Fibroblast of skin of right biceps (primary cell): ENCODE measurements at regions not wholly inside any gene's neighbourhood (a gene's known extent, or its start where the extent isn't known, plus 50 kb on each side); places are given as distances from the start of the nearest gene placed in this dataset.
"Not testable (repeated sequence)": the region's sequence is repeated elsewhere in the genome, so short reads cannot be mapped to it uniquely, and the experiment has no call there.

ENCODE experiments used
- DNase-seq: peaks from one replicate; pipeline ENCODE4 v3.0.0-alpha.2; 2013

- DNase-seq, result peak; percentile 17
Observed at GRCh38 chr20:54793291-54793992, 318.0 kb downstream of the DOK5 start.

DNA sequence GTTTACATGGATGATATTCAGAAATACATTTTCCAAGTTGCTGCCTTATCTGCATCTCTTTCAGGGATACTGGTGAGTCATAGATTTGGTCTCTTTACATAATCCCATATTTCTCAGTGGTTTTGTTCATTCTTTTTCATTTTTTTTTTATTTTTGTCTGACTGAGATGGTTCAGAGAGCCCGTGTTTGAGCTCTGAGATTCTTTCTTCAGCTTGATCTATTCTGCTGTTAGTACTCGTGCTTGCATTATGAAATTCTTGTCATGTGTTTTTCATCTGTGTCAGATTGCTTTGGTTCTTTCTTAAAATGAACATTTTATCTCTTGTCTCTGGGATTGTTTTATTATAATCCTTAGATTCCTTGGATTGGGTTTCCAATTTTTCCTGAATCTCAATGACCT lies 317.3 kb downstream of the DOK5 start:
- DNase-seq, result no peak

GRCh38 chr20:54788260-54788659 lies 312.9 kb downstream of the DOK5 start:
- not testable (repeated sequence) for DNase-seq

DNA sequence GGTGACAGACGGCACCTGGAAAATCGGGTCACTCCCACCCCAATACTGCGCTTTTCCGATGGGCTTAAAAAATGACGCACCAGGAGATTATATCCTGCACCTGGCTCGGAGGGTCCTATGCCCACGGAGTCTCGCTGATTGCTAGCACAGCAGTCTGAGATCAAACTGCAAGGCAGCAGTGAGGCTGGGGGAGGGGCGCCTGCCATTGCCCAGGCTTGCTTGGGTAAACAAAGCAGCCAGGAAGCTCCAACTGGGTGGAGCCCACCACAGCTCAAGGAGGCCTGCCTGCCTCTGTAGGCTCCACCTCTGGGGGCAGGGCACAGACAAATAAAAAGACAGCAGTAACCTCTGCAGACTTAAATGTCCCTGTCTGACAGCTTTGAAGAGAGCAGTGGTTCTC lies 307.4 kb downstream of the DOK5 start:
- not testable (repeated sequence) for DNase-seq

- DNase-seq, result no peak
Observed at GRCh38 chr20:54774426-54774825, 299.0 kb downstream of the DOK5 start.

DNA sequence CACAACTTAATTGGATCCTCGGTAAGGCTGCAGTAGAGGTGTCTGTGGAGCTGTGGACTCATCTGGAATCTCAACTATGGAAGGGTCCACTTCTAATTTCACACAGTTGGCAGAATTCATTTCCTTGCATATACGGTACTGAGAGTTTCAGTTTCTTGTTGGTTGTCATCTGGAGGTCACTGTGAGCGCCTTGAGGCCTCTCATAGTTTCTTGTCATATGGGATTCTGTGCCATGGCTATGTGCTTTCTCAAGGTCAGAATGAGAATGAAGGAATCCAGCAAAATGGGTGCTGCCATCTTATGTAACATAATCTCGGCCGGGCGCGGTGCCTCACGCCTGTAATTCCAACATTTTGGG lies 298.2 kb downstream of the DOK5 start:
- no peak for DNase-seq

DNA sequence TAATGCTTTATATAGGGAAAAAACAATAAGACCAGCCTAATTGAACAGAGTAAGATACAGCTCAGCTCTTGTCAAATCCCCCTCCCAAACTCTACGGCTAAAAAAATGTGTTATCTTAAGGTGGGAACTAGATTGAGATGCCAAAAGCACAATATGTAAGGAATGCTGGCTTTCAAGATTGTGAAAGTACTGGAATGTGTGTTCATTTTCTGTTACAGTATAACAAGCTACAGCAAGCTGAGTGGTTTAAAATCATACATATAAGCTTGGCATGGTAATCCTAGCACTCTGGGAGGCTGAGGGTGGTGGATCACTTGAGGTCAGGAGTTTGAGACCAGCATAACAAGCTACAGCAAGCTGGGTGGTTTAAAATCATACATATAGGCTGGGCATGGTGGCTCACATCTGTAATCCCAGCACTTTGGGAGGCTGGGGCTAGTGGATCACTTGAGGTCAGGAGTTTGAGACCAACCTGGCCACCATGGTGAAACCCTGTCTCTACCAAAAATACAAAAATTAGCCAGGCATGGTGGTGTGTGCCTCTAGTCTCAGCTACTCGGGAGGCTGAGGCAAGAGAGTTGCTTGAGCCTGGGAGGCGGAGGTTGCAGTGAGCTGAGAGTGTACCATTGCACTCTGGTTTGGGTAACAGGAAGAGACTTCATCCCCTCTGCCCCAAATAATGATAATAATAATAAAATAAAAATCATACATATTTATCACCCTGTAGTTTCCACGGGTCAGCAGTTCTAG lies 297.7 kb downstream of the DOK5 start:
- DNase-seq, result no peak

GRCh38 chr20:54766483-54766882 lies 291.1 kb downstream of the DOK5 start:
- DNase-seq, result no peak

DNA sequence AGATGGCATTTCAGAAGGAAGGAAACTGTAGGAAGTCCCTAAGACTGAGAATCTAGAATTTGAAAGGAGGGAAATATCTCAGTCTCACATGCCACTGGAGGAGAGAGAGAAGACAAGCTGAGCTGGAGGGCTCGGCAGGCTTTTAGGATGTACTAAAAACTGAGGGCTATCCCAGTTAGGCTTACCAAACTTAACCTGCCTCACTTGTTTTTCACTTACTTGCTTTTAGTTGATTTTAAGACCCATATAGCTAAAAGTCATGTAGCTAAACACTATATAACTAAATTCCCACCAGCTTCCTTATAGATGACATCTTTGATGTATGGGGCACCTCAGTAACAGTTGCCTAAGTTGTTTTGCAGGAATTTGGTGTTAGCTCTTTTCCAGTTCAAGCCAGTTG lies 288.0 kb downstream of the DOK5 start:
- DNase-seq, result no peak

GRCh38 chr20:54759589-54759988 lies 284.2 kb downstream of the DOK5 start:
- no peak for DNase-seq

- DNase-seq, result no peak
Observed at GRCh38 chr20:54746796-54747195, 271.4 kb downstream of the DOK5 start.

DNA sequence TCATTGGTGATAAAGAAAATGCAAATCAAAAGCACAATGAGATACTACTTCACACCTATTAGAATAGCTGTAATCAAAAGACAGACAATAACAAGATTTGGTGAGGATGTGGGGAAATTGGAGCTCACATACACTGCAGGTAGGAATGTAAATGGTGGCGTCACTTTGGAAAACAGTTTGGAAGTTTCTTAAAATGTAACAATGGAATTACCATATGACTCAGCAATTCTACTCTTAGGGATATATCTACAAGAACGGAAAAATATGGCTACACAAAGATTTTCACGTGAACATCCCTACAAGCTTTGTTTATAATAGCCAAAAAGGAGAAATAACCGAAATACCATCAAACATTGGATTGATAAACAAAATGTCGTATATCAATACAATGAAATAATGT lies 270.4 kb downstream of the DOK5 start:
- DNase-seq, result no peak

- no peak for DNase-seq
Observed at GRCh38 chr20:54744097-54744496, 268.7 kb downstream of the DOK5 start.

DNA sequence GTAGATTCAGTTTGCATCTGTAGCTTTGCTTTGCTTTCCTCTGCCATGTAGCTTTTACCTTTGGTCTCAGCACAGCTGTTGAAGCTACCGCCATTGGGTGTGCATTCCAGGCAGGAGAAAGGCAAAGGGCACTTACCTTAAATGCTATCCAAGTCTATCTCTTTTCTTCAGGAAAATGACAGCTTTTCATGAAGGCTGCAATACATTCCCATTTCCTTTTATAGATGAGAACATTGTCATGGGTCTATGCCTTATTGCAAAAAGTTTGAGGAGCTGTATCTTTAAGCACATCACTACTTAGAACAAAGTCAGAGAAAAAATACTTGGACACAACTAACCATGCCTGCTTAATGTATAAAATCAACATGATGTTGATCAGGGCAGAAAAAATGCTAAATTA lies 266.8 kb downstream of the DOK5 start:
- DNase-seq, result no peak

DNA sequence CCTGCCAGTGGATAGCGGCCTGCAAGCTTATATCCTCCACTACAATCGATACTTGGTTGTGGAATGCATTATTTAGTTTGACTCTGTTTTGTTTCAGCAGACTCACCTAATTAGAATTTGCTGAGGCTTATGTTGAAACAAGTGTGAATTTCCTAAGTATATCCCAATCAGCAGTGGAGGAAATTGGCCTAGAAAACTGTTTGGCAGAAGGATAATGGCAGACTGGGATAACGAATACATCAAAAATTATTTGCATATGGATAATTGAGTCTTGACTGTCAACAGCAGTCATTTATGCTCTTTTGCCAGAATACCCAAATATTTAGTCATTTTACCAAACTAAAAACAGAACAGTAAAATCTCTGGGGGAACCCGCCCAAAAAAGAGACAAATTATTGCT lies 261.0 kb downstream of the DOK5 start:
- no peak for DNase-seq

DNA sequence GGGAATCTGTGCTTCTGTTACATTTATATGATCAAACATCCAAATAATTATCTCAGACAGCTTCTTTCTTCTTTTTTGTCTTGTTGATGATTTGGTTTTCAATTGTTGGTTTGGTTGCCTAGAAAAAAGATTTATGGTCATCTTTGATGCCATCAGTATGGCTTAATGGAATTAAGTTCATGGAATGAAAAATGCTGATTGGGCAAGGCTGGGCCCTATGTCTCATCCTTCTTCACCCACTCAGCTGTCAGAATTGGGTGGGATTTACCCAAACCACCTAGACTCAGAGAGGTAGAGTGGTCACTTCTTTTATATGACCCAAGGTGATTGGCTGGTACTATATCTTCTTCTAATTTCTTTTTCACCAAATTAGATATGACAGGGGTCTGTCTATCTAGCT lies 258.3 kb downstream of the DOK5 start:
- no peak for DNase-seq

- no peak for DNase-seq
Observed at GRCh38 chr20:54727490-54727889, 252.1 kb downstream of the DOK5 start.

DNA sequence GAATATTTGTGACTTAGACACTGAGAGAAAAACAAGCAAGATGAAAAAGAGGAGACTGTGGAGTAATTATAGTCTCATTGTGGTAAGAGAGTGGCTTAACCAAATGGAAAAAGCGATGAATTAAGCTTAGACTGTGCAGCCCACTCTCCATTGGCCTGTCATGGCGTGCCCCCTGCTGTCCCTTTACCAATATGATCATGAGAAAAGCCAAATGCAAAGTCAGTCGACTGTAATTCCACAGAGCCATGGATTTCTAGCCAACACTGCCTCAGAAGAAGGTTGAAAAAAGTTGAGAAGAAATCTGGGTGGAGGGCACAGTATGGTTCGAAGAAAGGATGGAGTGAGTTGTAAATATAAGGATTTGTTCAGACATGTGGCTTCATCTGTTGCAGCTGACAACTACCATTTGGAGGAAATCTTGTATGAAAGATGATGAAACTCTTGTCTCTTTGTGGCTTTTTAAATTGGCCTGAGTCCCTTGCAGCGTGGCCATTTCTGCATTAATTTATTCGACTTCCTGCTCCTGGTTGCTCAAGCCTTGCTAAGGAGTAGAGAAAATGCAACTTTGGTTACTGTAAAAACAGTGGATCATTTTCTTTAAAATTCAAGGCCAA lies 251.4 kb downstream of the DOK5 start:
- no peak for DNase-seq

- DNase-seq, result not testable (repeated sequence)
Observed at GRCh38 chr20:54725266-54725665, 249.9 kb downstream of the DOK5 start.

- DNase-seq, result no peak
Observed at GRCh38 chr20:54723723-54724122, 248.3 kb downstream of the DOK5 start.

DNA sequence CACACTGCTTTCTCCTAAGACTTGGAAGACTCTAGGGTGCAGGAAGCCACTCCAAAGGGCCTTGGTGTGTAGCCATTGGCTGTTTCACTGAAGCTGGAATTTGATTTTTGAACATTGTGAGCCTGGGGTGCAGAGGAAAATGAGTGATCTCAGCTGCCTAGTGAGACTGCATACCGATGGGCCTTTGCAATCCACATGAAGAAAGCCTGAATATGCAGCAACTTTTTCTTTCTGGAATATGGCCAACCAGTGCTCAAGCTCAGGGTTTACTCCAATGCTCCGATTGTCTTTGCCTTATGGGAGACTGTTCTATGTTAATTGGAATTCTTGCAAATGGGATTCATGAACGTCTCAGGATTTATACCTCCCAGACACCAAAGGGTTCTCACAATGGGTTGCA lies 242.6 kb downstream of the DOK5 start:
- peak; percentile 2 for DNase-seq

GRCh38 chr20:54716790-54717189 lies 241.4 kb downstream of the DOK5 start:
- DNase-seq, result no peak

- no peak for DNase-seq
Observed at GRCh38 chr20:54716174-54716747, 240.9 kb downstream of the DOK5 start.

GRCh38 chr20:54714817-54715216 lies 239.4 kb downstream of the DOK5 start:
- DNase-seq, result no peak
